ENCODE measurements at regions not wholly inside any gene's neighbourhood (a gene's known extent, or its start where the extent isn't known, plus 50 kb on each side); places are given as distances from the start of the nearest gene placed in this dataset.
"Not testable (repeated sequence)": the region's sequence is repeated elsewhere in the genome, so short reads cannot be mapped to it uniquely, and the experiment has no call there.

GRCh38 chr1:72433591-72433990, 151.3 kb upstream of the NEGR1 start:
- CTCF ChIA-PET = no interaction called here
- H3K4me3 ChIP-seq = no peak overlapping the region
- H3K79me2 ChIP-seq (ENCODE audit: low read depth) = no peaks in the 10 kb centered on the region
- H2AFZ ChIP-seq = no peak overlapping the region
- H3K27ac ChIP-seq = no peak overlapping the region
- no peaks in the 10 kb centered on the region for H3K36me3 ChIP-seq (ENCODE audit: low read depth)
- H3K9me2 ChIP-seq (ENCODE audit: insufficient read depth) = no peaks in the 10 kb centered on the region
- intact Hi-C loops (cut with micrococcal nuclease; ENCODE audit: unreplicated experiment) = no loop called here
- H3K4me1 ChIP-seq (replicated peaks; ENCODE audit: insufficient read depth) = no peaks in the 10 kb centered on the region
- H3K9me3 ChIP-seq (ENCODE audit: insufficient read depth, low read depth) = no peaks in the 10 kb centered on the region
- H3K4me2 ChIP-seq = no peak overlapping the region
- no peaks in the 10 kb centered on the region for H3F3A ChIP-seq (ENCODE audit: insufficient read depth, low read depth)
- TF ChIP-seq EZH2 (IDR thresholded peaks at IDR 0.05; ENCODE audit: low read depth) (no peak), CTCF (conservative IDR thresholded peaks at IDR 0.05) (no peak)
- no peaks in the 10 kb centered on the region for H3K27me3 ChIP-seq (ENCODE audit: insufficient read depth, low read depth)
- BruUV-seq (replicated peaks) = no TSS peak
- no peak for DNase-seq
- POLR2A ChIA-PET (ENCODE audit: unreplicated experiment) = no interaction called here
- H4K20me1 ChIP-seq (ENCODE audit: insufficient read depth) = no peaks in the 10 kb centered on the region

- intact Hi-C loops (cut with micrococcal nuclease; ENCODE audit: unreplicated experiment) = no loop called here
- no peak for TF ChIP-seq CTCF (conservative IDR thresholded peaks at IDR 0.05)
- TF ChIP-seq EZH2 (IDR thresholded peaks at IDR 0.05; ENCODE audit: low read depth) = no peak
- Histone ChIP-seq H2AFZ (no peak overlapping the region), H3K27me3 (ENCODE audit: insufficient read depth, low read depth) (no peaks in the 10 kb centered on the region), H3K36me3 (ENCODE audit: low read depth) (no peaks in the 10 kb centered on the region), H3K9me2 (ENCODE audit: insufficient read depth) (no peaks in the 10 kb centered on the region), H3K79me2 (ENCODE audit: low read depth) (no peaks in the 10 kb centered on the region), H3K27ac (no peak overlapping the region), H3K4me1 (replicated peaks; ENCODE audit: insufficient read depth) (no peaks in the 10 kb centered on the region), H4K20me1 (ENCODE audit: insufficient read depth) (no peaks in the 10 kb centered on the region), H3K4me2 (no peak overlapping the region), H3F3A (ENCODE audit: insufficient read depth, low read depth) (no peaks in the 10 kb centered on the region), H3K4me3 (no peak overlapping the region), H3K9me3 (ENCODE audit: insufficient read depth, low read depth) (no peaks in the 10 kb centered on the region)
- ChIA-PET CTCF (no interaction called here), POLR2A (ENCODE audit: unreplicated experiment) (interaction anchor here (0.6 kb wide), 1 partner anchor 204 kb away, joined by 3 read pairs; no protein-coding TSS in a partner anchor)
- no peak for DNase-seq
- BruUV-seq (replicated peaks) = no TSS peak
These were observed 150.4 kb upstream of the NEGR1 start for GRCh38 chr1:72432645-72433267.

GRCh38 chr1:72431810-72432209, 149.5 kb upstream of the NEGR1 start:
- DNase-seq = no peak
- Histone ChIP-seq H3K27me3 (ENCODE audit: insufficient read depth, low read depth) (no peaks in the 10 kb centered on the region), H3K4me2 (no peak overlapping the region), H2AFZ (no peak overlapping the region), H3K9me2 (ENCODE audit: insufficient read depth) (no peaks in the 10 kb centered on the region), H3K4me3 (no peak overlapping the region), H3K36me3 (ENCODE audit: low read depth) (no peaks in the 10 kb centered on the region), H4K20me1 (ENCODE audit: insufficient read depth) (no peaks in the 10 kb centered on the region), H3F3A (ENCODE audit: insufficient read depth, low read depth) (no peaks in the 10 kb centered on the region), H3K79me2 (ENCODE audit: low read depth) (no peaks in the 10 kb centered on the region), H3K9me3 (ENCODE audit: insufficient read depth, low read depth) (no peaks in the 10 kb centered on the region), H3K27ac (no peak overlapping the region), H3K4me1 (replicated peaks; ENCODE audit: insufficient read depth) (no peaks in the 10 kb centered on the region)
- ChIA-PET CTCF (no interaction called here), POLR2A (ENCODE audit: unreplicated experiment) (no interaction called here)
- no TSS peak for BruUV-seq (replicated peaks)
- intact Hi-C loops (cut with micrococcal nuclease; ENCODE audit: unreplicated experiment) = no loop called here
- TF ChIP-seq CTCF (conservative IDR thresholded peaks at IDR 0.05) (no peak), EZH2 (IDR thresholded peaks at IDR 0.05; ENCODE audit: low read depth) (no peak)

GRCh38 chr1:72428276-72428675, 145.9 kb upstream of the NEGR1 start:
- H3K36me3 ChIP-seq (ENCODE audit: low read depth); H3K4me1 ChIP-seq (replicated peaks; ENCODE audit: insufficient read depth); H3K4me2 ChIP-seq; H3K9me2 ChIP-seq (ENCODE audit: insufficient read depth); H2AFZ ChIP-seq; H3K27ac ChIP-seq; H3K4me3 ChIP-seq; H4K20me1 ChIP-seq (ENCODE audit: insufficient read depth); BruUV-seq (replicated peaks); DNase-seq; intact Hi-C loops (cut with micrococcal nuclease; ENCODE audit: unreplicated experiment); H3K27me3 ChIP-seq (ENCODE audit: insufficient read depth, low read depth); CTCF ChIA-PET; POLR2A ChIA-PET (ENCODE audit: unreplicated experiment); H3K9me3 ChIP-seq (ENCODE audit: insufficient read depth, low read depth); H3F3A ChIP-seq (ENCODE audit: insufficient read depth, low read depth); H3K79me2 ChIP-seq (ENCODE audit: low read depth): not testable (repeated sequence)

Data from PC-9 (cell line).